Neural cell (in vitro differentiated cells): ENCODE measurements at regions not wholly inside any gene's neighbourhood (a gene's known extent, or its start where the extent isn't known, plus 50 kb on each side); places are given as distances from the start of the nearest gene placed in this dataset.

Experiments used
- H2AFZ ChIP-seq: fragments of 200-600, 300-800 bp; sonication (generic), shearing (Covaris generic); 2 replicates; pipeline ENCODE4 v1.6.0; 2014; ENCODE audit warnings: low read depth, mild to moderate bottlenecking, antibody characterized with exemption, low read length, moderate library complexity
- H3F3A ChIP-seq: fragments of 200-600 bp; shearing (Covaris generic); 2 replicates; pipeline ENCODE4 v1.6.1; 2016; ENCODE audit warnings: mild to moderate bottlenecking, moderate library complexity, mixed read lengths, antibody characterized with exemption, low read length; ENCODE audit not compliant: insufficient read depth, poor library complexity, severe bottlenecking
- H3K27ac ChIP-seq: fragments of 200-600, 300-800 bp; sonication (generic), shearing (Covaris generic); 2 replicates; pipeline ENCODE4 v1.5.1; 2014; ENCODE audit warnings: mild to moderate bottlenecking, low read length, moderate library complexity
- H3K27me3 ChIP-seq: fragments of 300-800, 200-600 bp; sonication (generic), shearing (Covaris generic); 2 replicates; pipeline ENCODE4 v1.6.0; 2014; ENCODE audit warnings: mild to moderate bottlenecking, low read depth, low read length, moderate library complexity; ENCODE audit not compliant: insufficient read depth
- H3K36me3 ChIP-seq: fragments of 300-800, 200-600 bp; sonication (generic), shearing (Covaris generic); 2 replicates; pipeline ENCODE4 v1.5.1; 2014; ENCODE audit warnings: mild to moderate bottlenecking, antibody characterized with exemption, low read length, moderate library complexity; ENCODE audit not compliant: insufficient read depth
- H3K4me2 ChIP-seq: fragments of 300-800, 200-600 bp; sonication (generic), shearing (Covaris generic); 2 replicates; pipeline ENCODE4 v1.6.0; 2014; ENCODE audit warnings: mild to moderate bottlenecking, low read length
- H3K4me3 ChIP-seq: fragments of 300-800, 200-600 bp; sonication (generic), shearing (Covaris generic); 2 replicates; pipeline ENCODE4 v1.5.1; 2014; ENCODE audit warnings: mild to moderate bottlenecking, low read length, moderate library complexity
- H3K79me2 ChIP-seq: fragments of 200-600 bp; shearing (Covaris generic); replicated peaks from 2 replicates; pipeline ENCODE4 v1.6.0; 2014; ENCODE audit warnings: mild to moderate bottlenecking, low read length, moderate library complexity; ENCODE audit not compliant: insufficient read depth
- H3K9ac ChIP-seq: fragments of 300-800, 200-600 bp; sonication (generic), shearing (Covaris generic); 2 replicates; pipeline ENCODE4 v1.6.1; 2016; ENCODE audit warnings: mild to moderate bottlenecking, low read length, mixed read lengths
- H3K9me2 ChIP-seq: fragments of 200-600 bp; shearing (Covaris generic); 2 replicates; pipeline ENCODE4 v1.6.1; 2016; ENCODE audit warnings: mild to moderate bottlenecking, low read length, mixed read lengths; ENCODE audit not compliant: insufficient read depth
- H3K9me3 ChIP-seq: fragments of 200-600, 300-800 bp; sonication (generic), shearing (Covaris generic); 2 replicates; pipeline ENCODE4 v1.6.1; 2016; ENCODE audit warnings: mild to moderate bottlenecking, mixed run types, low read length, moderate library complexity, mixed read lengths
- H4K20me1 ChIP-seq: fragments of 200-600 bp; shearing (Covaris generic); 2 replicates; pipeline ENCODE4 v1.6.1; 2016; ENCODE audit warnings: mild to moderate bottlenecking, mixed run types; ENCODE audit not compliant: insufficient read depth
- EP300 ChIP-seq: fragments of 450-650 bp; conservative IDR thresholded peaks from 2 replicates; pipeline ENCODE4 v1.6.1; 2014; ENCODE audit warnings: antibody characterized with exemption, mild to moderate bottlenecking, moderate library complexity; ENCODE audit not compliant: poor library complexity, severe bottlenecking
- EZH2 ChIP-seq: fragments of 200-600, 300-800 bp; shearing (Covaris generic), sonication (generic); IDR thresholded peaks from 2 replicates; pipeline ENCODE4 v1.6.1; 2014; ENCODE audit warnings: antibody characterized with exemption, low read length, borderline replicate concordance, mild to moderate bottlenecking; ENCODE audit not compliant: insufficient read depth, poor library complexity, severe bottlenecking
- MXI1 ChIP-seq: fragments of 450-650 bp; conservative IDR thresholded peaks from 2 replicates; pipeline ENCODE4 v1.6.1; 2014; ENCODE audit warnings: antibody characterized with exemption, mild to moderate bottlenecking; ENCODE audit not compliant: poor library complexity, severe bottlenecking
- POLR2AphosphoS5 ChIP-seq: IDR thresholded peaks from 2 replicates; pipeline ENCODE4 v1.6.1; 2012
- RAD21 ChIP-seq: fragments of 450-650 bp; conservative IDR thresholded peaks from 2 replicates; pipeline ENCODE4 v1.6.1; 2014; ENCODE audit warnings: antibody characterized with exemption, mild to moderate bottlenecking, moderate library complexity
- SMC3 ChIP-seq: fragments of 450-650 bp; conservative IDR thresholded peaks from 2 replicates; pipeline ENCODE4 v1.6.1; 2014; ENCODE audit warnings: antibody characterized with exemption, mild to moderate bottlenecking, moderate library complexity; ENCODE audit not compliant: poor library complexity
- TAF1 ChIP-seq: IDR thresholded peaks from 2 replicates; pipeline ENCODE4 v1.6.1; 2012; ENCODE audit warnings: low read depth
- TF ChIP-seq, protein P1 (sequence below): fragments of 450-650 bp; IDR thresholded peaks from 2 replicates; pipeline ENCODE4 v1.5.1; 2014; ENCODE audit warnings: antibody characterized with exemption, mild to moderate bottlenecking, moderate library complexity; ENCODE audit not compliant: poor library complexity, severe bottlenecking
- TF ChIP-seq, protein P2 (sequence below): IDR thresholded peaks from 2 replicates; pipeline ENCODE4 v1.6.1; 2012; ENCODE audit warnings: borderline replicate concordance

DNA sequence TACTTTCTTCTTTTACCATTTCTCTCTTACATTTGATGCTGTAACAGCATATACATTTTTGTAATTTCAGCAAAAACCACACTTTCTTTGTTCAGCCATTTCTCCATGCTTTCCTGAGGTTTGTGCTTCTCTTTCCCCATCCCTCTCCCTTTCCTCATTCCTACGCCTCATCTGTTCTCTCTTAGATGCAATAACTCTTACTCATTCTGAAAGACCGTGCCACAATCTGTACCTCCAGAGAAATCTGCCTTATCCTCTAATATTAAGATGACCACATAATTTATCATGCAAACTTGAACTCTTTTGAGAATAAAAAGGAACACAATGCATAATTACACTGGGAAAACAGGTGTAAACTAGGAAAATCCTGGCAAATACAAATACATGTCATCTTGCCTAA, 588.9 kb downstream of the JRKL start:
- Histone ChIP-seq H3F3A (no peaks in the 10 kb centered on the region), H2AFZ (no peak overlapping the region), H3K4me2 (no peak overlapping the region), H3K36me3 (no peaks in the 10 kb centered on the region), H3K9me2 (no peaks in the 10 kb centered on the region), H3K27me3 (no peaks in the 10 kb centered on the region), H3K79me2 (no peaks in the 10 kb centered on the region), H3K9ac (no peak overlapping the region), H3K4me3 (no peak overlapping the region), H3K27ac (no peak overlapping the region), H4K20me1 (no peaks in the 10 kb centered on the region), H3K9me3 (no peaks in the 10 kb centered on the region)
- TF ChIP-seq MXI1 (no peak), EZH2 (no peak), SMC3 (no peak), TAF1 (no peak), POLR2AphosphoS5 (no peak)
- TF ChIP-seq, protein P1, sequence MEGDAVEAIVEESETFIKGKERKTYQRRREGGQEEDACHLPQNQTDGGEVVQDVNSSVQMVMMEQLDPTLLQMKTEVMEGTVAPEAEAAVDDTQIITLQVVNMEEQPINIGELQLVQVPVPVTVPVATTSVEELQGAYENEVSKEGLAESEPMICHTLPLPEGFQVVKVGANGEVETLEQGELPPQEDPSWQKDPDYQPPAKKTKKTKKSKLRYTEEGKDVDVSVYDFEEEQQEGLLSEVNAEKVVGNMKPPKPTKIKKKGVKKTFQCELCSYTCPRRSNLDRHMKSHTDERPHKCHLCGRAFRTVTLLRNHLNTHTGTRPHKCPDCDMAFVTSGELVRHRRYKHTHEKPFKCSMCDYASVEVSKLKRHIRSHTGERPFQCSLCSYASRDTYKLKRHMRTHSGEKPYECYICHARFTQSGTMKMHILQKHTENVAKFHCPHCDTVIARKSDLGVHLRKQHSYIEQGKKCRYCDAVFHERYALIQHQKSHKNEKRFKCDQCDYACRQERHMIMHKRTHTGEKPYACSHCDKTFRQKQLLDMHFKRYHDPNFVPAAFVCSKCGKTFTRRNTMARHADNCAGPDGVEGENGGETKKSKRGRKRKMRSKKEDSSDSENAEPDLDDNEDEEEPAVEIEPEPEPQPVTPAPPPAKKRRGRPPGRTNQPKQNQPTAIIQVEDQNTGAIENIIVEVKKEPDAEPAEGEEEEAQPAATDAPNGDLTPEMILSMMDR = no peak

DNA sequence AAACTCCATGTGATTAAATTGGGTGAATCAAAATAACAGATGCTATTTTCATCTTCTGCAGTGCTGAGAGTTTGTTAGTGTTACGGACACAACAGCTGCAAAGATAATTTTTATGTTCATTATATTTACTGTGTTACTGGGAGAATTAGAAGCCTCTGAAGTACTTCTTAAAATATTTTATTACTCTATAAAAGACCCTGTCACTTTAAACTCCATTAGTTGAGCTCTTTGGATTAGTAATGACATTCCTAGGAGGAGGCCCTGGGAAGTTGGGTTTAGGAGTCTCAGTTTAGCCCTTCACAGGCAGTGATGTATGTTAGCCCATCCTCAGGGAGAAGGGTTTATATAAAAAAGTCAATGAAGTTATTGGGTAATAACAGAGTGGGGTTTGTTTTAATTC, 596.7 kb downstream of the JRKL start:
- no peaks in the 10 kb centered on the region for H3F3A ChIP-seq
- TF ChIP-seq EP300 = no peak
- no peak for TF ChIP-seq TAF1
- TF ChIP-seq POLR2AphosphoS5 = no peak
- no peak for TF ChIP-seq EZH2
- TF ChIP-seq, protein P2, sequence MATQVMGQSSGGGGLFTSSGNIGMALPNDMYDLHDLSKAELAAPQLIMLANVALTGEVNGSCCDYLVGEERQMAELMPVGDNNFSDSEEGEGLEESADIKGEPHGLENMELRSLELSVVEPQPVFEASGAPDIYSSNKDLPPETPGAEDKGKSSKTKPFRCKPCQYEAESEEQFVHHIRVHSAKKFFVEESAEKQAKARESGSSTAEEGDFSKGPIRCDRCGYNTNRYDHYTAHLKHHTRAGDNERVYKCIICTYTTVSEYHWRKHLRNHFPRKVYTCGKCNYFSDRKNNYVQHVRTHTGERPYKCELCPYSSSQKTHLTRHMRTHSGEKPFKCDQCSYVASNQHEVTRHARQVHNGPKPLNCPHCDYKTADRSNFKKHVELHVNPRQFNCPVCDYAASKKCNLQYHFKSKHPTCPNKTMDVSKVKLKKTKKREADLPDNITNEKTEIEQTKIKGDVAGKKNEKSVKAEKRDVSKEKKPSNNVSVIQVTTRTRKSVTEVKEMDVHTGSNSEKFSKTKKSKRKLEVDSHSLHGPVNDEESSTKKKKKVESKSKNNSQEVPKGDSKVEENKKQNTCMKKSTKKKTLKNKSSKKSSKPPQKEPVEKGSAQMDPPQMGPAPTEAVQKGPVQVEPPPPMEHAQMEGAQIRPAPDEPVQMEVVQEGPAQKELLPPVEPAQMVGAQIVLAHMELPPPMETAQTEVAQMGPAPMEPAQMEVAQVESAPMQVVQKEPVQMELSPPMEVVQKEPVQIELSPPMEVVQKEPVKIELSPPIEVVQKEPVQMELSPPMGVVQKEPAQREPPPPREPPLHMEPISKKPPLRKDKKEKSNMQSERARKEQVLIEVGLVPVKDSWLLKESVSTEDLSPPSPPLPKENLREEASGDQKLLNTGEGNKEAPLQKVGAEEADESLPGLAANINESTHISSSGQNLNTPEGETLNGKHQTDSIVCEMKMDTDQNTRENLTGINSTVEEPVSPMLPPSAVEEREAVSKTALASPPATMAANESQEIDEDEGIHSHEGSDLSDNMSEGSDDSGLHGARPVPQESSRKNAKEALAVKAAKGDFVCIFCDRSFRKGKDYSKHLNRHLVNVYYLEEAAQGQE = no peak
- TF ChIP-seq, protein P1 = no peak
- TF ChIP-seq SMC3 = no peak
- TF ChIP-seq MXI1 = no peak
- TF ChIP-seq RAD21 = no peak
- H3K9me2 ChIP-seq = no peaks in the 10 kb centered on the region
- H3K9ac ChIP-seq = no peak overlapping the region
- no peaks in the 10 kb centered on the region for H3K9me3 ChIP-seq
- no peak overlapping the region for H2AFZ ChIP-seq
- H3K36me3 ChIP-seq = no peaks in the 10 kb centered on the region
- H3K4me3 ChIP-seq = no peak overlapping the region
- H4K20me1 ChIP-seq = no peaks in the 10 kb centered on the region
- no peaks in the 10 kb centered on the region for H3K79me2 ChIP-seq
- H3K27ac ChIP-seq = no peak overlapping the region
- H3K27me3 ChIP-seq = no peaks in the 10 kb centered on the region
- H3K4me2 ChIP-seq = no peak overlapping the region
